HG03520 (cell line): ENCODE measurements at regions not wholly inside any gene's neighbourhood (a gene's known extent, or its start where the extent isn't known, plus 50 kb on each side); places are given as distances from the start of the nearest gene placed in this dataset.

Experiments used
- ATAC-seq: cut with Tn5 transposase; IDR thresholded peaks from one replicate; pipeline ENCODE4 v1.9.1; 2021; ENCODE audit warnings: mild to moderate bottlenecking, moderate library complexity; ENCODE audit not compliant: unreplicated experiment

GRCh38 chr10:2745666-2746065 is 321.7 kb upstream of the PFKP start:
- ATAC-seq: no peak

- ATAC-seq: no peak
Observed at GRCh38 chr10:2744547-2745200, 322.7 kb upstream of the PFKP start.

DNA sequence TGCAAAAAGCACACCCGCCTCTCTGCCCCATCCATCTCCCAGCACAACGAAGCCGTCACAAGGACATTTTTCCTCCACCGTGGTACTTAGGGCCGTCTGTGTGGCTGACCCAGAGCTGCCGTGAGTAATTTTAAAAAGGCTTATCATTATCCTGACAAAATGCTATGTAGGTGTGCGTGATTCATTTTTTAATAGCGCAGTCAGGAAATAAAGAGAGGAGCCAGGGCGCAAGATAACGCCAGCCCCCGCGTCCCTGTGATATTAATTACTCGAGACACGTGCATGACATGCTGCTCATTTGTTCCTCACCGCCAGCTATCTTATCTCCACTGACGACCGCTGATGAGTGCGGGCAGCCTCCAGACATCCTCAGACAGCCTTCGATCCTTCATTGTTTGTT is 332.7 kb upstream of the PFKP start:
- no peak for ATAC-seq

DNA sequence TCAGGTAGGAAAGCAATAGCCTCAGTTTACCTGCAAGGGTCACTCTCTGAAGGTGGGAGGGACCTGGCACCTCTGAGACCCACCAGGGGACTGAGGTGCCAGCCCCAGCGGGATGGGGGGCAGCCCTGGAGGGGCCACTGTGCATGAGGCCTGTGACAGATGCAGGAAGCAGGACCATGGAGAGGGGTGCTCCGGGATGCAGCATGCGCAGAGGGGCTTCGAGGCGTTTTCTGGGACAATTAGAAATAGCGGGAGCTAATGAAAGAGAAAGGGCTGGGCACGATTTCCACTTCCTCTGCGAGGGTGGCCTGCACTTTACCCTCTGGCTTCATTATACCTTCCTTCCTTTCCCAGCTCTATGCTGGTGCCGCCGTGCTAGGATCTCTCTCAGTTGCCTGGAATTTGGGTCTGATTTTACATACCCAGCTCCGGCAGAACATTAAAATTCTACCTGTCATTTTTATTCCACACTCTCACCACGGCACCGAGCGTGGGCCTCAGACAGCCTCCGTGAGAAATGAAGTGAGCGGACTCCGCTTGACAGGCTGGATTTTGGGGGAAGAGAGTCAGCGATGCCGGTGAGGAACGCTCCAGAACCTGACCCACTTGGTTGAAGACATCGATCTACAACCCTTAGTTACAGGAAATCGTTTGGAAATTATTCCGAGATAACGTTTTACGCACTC is 333.9 kb upstream of the PFKP start:
- no peak for ATAC-seq

GRCh38 chr10:2731940-2732339 is 335.4 kb upstream of the PFKP start:
- no peak for ATAC-seq

DNA sequence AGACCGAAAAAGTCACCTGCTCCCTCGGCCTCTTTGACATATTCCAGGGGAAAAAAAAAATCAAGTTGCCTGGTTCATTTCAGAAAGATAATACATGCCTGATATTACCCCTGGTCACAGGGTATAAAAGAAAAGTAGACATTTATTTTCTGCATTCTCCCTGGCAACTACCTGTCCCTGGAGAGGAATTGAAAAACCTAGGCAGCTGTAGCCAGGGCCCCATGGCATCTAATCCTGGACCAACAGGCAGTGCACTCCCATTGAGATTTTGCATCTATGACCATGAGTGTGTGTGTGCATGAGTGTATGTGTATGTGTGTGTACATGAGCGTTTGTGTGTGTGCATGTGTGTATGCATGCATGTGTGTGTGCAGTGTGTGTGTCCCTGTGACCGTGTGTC is 338.2 kb upstream of the PFKP start:
- no peak for ATAC-seq

DNA sequence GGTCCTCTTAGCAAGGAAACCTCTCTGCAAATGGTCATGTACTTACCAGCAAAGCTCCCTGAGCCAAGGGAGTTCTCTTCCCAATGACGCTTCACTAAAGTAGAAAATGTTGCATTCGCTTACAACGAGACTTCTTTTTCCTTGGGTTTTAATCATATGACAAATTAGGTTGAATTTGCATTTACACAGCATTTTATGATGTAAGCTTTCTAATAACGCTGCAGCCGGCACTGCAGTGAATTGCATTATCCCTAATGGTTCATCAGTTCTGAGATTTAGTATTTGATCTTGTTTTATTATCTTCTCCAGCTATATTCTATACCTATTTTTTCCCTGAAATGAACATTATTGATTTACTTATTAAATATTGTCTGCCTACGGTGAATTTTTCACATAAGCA is 339.3 kb upstream of the PFKP start:
- no peak for ATAC-seq

- ATAC-seq: no peak
Observed at GRCh38 chr10:2716596-2716995, 350.8 kb upstream of the PFKP start.

DNA sequence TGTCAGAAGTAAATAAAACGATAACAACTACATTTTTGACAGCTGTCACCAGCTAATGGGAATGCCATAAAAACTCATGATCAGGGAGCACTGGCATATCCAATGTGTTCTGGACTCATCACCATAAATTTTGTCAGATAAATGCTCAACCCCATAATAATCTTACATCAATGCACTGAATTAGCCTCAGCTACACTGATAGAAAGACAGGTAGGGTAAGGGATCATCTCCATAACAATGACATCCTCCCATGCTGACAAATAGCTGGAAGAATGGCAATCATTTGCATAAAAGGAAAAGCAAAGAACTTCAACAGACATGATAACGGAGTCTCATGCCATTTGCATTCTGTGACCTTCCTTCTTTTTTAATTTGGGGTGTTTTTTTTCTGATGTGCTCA is 352.8 kb upstream of the PFKP start:
- ATAC-seq: no peak

- no peak for ATAC-seq
Observed at GRCh38 chr10:2703953-2704352, 363.4 kb upstream of the PFKP start.

GRCh38 chr10:2701802-2702201 is 365.5 kb upstream of the PFKP start:
- ATAC-seq: no peak

- ATAC-seq: peak; percentile 51
Observed at GRCh38 chr10:2700626-2701305, 366.6 kb upstream of the PFKP start.

DNA sequence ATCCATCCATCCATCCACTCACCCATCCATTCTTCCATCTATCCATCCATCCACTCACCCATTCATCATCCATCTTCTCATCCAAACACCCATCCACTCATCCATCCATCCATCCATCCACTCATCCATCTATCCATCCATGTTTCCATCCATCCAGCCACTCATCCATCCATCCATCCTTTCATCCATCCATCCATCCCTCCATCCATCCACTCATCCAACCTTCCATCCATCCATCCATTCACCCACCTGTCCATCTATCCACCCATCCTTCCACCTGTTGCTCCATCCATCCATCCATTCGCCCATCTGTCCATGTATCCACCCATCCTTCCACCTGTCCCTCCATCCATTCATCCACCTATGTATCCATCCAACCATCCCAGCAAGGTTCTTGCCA is 378.4 kb upstream of the PFKP start:
- ATAC-seq: no peak

DNA sequence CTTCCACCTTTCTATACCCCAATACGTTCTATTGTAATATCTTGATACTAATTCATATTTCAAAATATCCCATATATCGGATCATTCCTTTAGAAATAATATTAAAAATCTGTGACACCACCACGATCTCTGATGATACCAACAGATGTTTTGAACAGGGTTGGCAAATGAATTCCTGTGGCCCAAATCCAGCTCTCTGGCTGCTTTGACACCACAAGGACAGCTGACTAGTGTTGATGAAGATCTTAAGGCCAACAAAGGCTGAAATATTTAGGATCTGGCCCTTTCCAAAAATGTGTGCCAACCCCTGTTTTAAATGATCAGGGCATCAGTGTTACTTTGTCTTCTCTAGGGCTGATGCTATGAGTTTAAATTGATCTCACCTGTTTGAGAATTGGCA is 380.7 kb upstream of the PFKP start:
- ATAC-seq: no peak

GRCh38 chr10:2682491-2682890 is 384.9 kb upstream of the PFKP start:
- ATAC-seq: no peak

DNA sequence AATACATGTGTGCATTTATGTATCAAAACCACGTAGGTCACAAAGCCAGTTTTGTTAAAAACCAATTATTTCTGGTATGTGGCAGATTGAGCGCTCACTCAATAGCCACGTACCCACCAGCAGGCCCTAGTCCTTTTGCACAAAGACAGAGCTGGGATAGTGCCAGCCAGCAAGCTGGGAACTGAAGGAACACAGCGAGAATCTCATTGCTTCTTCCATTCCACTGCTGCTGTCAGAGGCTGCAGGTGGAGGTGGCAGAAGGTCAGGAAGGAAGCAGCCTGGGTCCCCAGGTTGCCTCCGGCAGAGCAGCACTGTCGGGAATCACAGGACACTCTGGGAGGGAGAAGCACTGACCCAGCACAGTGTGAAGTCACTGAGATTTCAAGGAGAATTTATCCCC is 385.5 kb upstream of the PFKP start:
- no peak for ATAC-seq

GRCh38 chr10:2680821-2681220 is 386.5 kb upstream of the PFKP start:
- ATAC-seq: no peak

GRCh38 chr10:2679646-2680045 is 387.7 kb upstream of the PFKP start:
- ATAC-seq: no peak

DNA sequence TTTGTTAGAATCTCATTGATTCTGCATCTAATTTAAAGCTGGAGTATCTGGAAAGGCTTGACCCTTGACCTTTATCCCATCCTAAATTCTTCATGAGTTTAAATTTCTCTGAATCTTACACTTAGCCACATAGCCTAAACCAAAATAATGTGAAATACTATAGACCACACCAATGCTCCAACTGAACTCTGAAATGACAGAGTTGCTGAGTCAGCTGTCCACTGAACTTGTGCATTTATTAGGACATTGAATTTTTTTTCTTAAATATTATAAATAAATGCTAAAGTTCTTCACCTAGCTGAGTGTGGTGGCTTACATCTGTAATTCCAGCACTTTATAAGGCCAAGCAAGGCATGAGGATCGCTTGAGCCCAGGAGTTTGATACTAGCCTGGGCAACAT is 390.9 kb upstream of the PFKP start:
- ATAC-seq: no peak

GRCh38 chr10:2674451-2674850 is 392.9 kb upstream of the PFKP start:
- no peak for ATAC-seq

DNA sequence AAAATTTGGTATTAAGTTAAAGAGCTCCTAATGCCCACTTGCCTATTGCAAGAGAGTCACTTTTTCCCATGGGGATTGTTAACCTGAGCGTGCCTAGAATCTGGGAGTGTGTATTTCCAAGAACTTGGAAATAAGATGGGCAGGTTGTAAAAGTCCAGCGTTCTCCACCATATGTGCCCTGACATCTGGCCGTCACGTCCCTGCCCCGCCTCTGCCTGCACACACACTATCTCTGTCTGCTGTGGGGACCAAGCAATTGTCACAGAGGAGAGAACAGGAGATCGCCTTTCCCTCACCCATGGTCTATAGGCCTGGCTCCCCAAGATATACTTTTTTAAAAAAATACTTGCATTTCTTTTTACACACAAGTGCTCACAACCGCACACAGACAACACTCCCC is 396.5 kb upstream of the PFKP start:
- no peak for ATAC-seq

- no peak for ATAC-seq
Observed at GRCh38 chr10:2665772-2666171, 401.6 kb upstream of the PFKP start.
